ENCODE measurements at regions not wholly inside any gene's neighbourhood (a gene's known extent, or its start where the extent isn't known, plus 50 kb on each side); places are given as distances from the start of the nearest gene placed in this dataset.

GRCh38 chr15:62377736-62378480, 212.8 kb upstream of the C2CD4B start:
- Mint-ChIP-seq H3K27ac (no peak overlapping the region), H3K27me3 (ENCODE audit: low read depth) (no peaks in the 10 kb centered on the region; the same call in 1 of the 2 replicates), H3K36me3 (no peaks in the 10 kb centered on the region), H3K4me3 (no peak overlapping the region), H3K4me1 (no peaks in the 10 kb centered on the region), H3K9me3 (0 out of 2 replicates have a peak, but pooled peaks cover under 1% of the 10 kb centered on the region)
- TF ChIP-seq NFATC4 (CRISPR knock-in tag; IDR thresholded peaks at IDR 0.05) (no peak), EMX1 (CRISPR knock-in tag; IDR thresholded peaks at IDR 0.05) (no peak), NFE2L1 (CRISPR knock-in tag; IDR thresholded peaks at IDR 0.05) (no peak), ZNF532 (CRISPR knock-in tag; IDR thresholded peaks at IDR 0.05; ENCODE audit: borderline replicate concordance) (no peak), STAT6 (CRISPR knock-in tag; conservative IDR thresholded peaks at IDR 0.05; ENCODE audit: low read depth) (no peak), JUN (CRISPR knock-in tag; IDR thresholded peaks at IDR 0.05) (no peak), PRDM15 (CRISPR knock-in tag; IDR thresholded peaks at IDR 0.05) (no peak), MAX (CRISPR knock-in tag; IDR thresholded peaks at IDR 0.05) (no peak), ZBTB21 (CRISPR knock-in tag; IDR thresholded peaks at IDR 0.05; ENCODE audit: borderline replicate concordance) (no peak), CREM (CRISPR knock-in tag; IDR thresholded peaks at IDR 0.05) (no peak), ZNF416 (CRISPR knock-in tag; IDR thresholded peaks at IDR 0.05) (no peak), CREB1 (CRISPR knock-in tag; IDR thresholded peaks at IDR 0.05) (no peak), JAZF1 (CRISPR knock-in tag; IDR thresholded peaks at IDR 0.05) (no peak), NR1H2 (CRISPR knock-in tag; IDR thresholded peaks at IDR 0.05) (no peak), TEAD1 (CRISPR knock-in tag; IDR thresholded peaks at IDR 0.05) (no peak), ZBTB43 (CRISPR knock-in tag; IDR thresholded peaks at IDR 0.05) (no peak), ELF4 (CRISPR knock-in tag; IDR thresholded peaks at IDR 0.05; ENCODE audit: low read depth) (no peak), HMGXB4 (CRISPR knock-in tag; IDR thresholded peaks at IDR 0.05) (no peak)
- ChIA-PET CTCF (interaction anchor here (0.6 kb wide), 1 partner anchor 521 kb away, joined by 4 read pairs; no protein-coding TSS in a partner anchor), POLR2A (no interaction called here)
- DNase-seq (ENCODE audit: low spot score), result no peak
- no peak for ATAC-seq
